ENCODE measurements at regions not wholly inside any gene's neighbourhood (a gene's known extent, or its start where the extent isn't known, plus 50 kb on each side); places are given as distances from the start of the nearest gene placed in this dataset.

DNA sequence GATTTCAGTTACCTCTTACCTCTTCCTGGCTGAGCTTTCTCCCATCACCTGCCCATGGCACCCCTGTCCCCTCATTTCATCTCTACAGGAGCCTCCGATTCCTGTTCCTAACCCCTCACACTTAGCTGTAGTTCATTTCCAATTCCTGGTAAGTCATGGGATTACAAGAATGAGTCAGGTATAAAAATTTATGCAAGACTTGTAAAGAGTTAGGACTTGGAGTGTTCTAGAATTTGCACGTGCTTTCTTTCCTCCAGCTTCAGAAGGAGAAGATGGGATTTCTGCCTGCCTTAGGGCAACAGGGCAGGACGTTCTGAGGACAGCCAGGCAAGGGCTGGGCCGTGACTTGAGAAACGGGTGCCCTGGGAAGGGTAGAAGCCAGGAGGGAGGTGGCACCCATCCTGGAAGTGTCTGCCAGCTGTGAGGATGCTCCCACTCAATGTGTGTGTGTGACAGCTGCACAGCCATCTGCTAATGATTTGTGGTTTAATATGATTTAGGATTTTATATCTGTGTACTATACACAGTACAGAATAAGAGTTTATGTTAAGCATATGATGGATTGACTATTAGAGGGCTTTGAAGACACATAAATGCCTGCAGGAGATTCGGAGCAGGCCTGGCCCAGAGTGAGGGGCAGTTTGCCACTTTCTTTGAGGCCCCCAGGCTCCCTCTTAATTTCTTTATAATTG, 81.5 kb upstream of the VIPR2 start:
- TF ChIP-seq, protein P1, sequence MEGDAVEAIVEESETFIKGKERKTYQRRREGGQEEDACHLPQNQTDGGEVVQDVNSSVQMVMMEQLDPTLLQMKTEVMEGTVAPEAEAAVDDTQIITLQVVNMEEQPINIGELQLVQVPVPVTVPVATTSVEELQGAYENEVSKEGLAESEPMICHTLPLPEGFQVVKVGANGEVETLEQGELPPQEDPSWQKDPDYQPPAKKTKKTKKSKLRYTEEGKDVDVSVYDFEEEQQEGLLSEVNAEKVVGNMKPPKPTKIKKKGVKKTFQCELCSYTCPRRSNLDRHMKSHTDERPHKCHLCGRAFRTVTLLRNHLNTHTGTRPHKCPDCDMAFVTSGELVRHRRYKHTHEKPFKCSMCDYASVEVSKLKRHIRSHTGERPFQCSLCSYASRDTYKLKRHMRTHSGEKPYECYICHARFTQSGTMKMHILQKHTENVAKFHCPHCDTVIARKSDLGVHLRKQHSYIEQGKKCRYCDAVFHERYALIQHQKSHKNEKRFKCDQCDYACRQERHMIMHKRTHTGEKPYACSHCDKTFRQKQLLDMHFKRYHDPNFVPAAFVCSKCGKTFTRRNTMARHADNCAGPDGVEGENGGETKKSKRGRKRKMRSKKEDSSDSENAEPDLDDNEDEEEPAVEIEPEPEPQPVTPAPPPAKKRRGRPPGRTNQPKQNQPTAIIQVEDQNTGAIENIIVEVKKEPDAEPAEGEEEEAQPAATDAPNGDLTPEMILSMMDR (conservative IDR thresholded peaks at IDR 0.05; ENCODE audit: low read depth, low read length): no peak
- no peak overlapping the region for H3K4me3 ChIP-seq (ENCODE audit: low read depth, low read length)
- DNase-seq (ENCODE audit: low read depth): no peak

DNA sequence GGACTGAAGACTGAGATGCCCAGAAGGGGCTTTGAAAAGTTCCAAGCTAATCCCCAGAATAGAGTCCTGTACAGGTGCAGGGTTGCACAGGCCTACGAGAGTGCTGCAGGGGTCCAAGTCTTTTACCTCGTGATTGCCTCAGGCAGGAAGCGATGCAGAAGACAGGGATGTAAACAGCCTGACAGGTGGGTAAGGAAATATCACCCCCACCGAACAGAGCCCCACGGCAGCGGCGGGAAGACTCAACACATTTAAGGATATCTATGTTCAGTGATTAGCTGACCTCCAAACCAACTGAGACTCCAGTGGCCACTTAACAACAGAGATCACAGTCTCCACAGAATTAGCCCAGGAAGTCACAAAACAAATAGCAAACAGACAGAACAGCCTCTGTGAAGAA, 73.9 kb upstream of the VIPR2 start:
- TF ChIP-seq, protein P1 (conservative IDR thresholded peaks at IDR 0.05; ENCODE audit: low read depth, low read length): no peak
- no peak for DNase-seq (ENCODE audit: low read depth)
- no peak overlapping the region for H3K4me3 ChIP-seq (ENCODE audit: low read depth, low read length)

DNA sequence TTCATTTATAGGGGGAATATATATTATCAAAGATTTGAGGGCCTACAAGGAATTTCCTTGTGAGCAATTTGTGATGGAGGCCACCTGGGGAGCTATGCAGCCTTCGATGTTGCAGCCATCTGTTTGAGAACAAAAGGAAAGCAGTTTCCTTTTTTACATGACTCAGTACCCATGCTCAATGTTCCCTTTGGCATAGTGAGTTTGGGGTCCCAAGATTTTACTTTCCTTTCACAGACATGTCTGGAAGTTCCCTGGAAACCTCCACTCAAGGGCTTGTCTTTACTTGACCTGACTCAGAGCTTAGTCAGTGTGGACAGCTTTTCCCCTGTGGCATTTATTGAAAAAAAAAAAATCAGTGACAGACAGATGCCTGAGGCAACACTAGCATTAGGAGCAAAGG, 73.5 kb upstream of the VIPR2 start:
- H3K4me3 ChIP-seq (ENCODE audit: low read depth, low read length): no peak overlapping the region
- TF ChIP-seq, protein P1 (conservative IDR thresholded peaks at IDR 0.05; ENCODE audit: low read depth, low read length): no peak
- DNase-seq (ENCODE audit: low read depth): no peak

DNA sequence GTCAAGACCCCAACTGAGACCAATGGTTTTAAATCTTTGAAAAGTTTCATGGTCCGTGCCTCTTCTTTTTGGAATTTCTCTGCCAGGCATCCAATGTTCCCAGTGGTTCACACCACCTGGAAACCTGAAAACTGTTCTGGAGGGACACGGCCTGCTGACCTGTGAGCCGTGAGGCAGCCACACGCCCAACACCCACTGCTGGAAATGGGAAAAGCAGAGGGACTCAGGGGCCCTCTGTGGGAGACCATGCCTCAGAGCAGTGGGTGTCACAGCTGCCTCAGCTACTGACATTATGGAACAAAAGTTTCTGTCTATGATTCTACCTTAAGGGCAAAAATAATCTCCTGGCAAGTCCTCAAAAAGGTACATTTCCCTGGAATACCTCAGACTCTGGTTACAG, 70.4 kb upstream of the VIPR2 start:
- TF ChIP-seq, protein P1 (conservative IDR thresholded peaks at IDR 0.05; ENCODE audit: low read depth, low read length): no peak
- no peak for DNase-seq (ENCODE audit: low read depth)
- H3K4me3 ChIP-seq (ENCODE audit: low read depth, low read length): no peak overlapping the region

DNA sequence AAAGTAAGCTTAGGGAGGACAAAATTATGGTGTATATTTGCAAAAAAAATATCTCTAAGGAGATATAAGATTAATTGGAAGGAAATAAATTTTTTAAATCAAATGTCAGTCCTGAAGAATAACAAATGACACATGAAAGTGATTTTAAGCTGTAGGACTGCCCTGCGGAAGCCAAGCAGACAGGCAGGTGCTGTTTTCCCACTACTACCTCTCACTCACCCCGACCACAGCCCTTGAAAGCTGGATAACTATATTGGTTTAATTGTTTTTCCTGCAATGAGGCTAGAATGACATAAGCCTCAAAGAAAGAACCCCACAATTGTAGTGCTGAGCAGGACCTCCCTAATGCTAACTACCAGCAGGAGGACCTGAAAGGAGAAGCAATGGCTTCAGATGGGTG, 68.6 kb upstream of the VIPR2 start:
- H3K4me3 ChIP-seq (ENCODE audit: low read depth, low read length): no peak overlapping the region
- TF ChIP-seq, protein P1 (conservative IDR thresholded peaks at IDR 0.05; ENCODE audit: low read depth, low read length): no peak
- DNase-seq (ENCODE audit: low read depth): no peak

DNA sequence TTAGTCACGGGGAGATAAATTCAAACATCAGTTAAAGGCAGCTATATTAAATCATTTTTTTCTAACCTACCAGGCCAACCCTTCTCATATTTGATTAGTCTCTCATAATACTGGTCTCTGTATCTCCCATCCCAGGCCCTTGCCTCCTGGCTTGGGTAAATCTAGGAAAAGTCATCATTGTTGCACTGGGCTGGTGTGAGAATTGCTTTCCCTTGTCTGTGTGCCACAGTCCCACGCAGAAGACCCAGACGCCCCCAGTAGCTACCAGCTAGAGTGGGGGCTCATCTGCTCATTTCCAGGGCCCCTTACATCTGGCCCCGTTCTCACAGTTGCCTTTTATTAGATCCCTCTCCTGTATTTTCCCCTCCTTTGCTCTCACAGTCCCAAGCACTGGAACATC, 67.6 kb upstream of the VIPR2 start:
- TF ChIP-seq, protein P1 (conservative IDR thresholded peaks at IDR 0.05; ENCODE audit: low read depth, low read length): no peak
- no peak overlapping the region for H3K4me3 ChIP-seq (ENCODE audit: low read depth, low read length)
- no peak for DNase-seq (ENCODE audit: low read depth)

DNA sequence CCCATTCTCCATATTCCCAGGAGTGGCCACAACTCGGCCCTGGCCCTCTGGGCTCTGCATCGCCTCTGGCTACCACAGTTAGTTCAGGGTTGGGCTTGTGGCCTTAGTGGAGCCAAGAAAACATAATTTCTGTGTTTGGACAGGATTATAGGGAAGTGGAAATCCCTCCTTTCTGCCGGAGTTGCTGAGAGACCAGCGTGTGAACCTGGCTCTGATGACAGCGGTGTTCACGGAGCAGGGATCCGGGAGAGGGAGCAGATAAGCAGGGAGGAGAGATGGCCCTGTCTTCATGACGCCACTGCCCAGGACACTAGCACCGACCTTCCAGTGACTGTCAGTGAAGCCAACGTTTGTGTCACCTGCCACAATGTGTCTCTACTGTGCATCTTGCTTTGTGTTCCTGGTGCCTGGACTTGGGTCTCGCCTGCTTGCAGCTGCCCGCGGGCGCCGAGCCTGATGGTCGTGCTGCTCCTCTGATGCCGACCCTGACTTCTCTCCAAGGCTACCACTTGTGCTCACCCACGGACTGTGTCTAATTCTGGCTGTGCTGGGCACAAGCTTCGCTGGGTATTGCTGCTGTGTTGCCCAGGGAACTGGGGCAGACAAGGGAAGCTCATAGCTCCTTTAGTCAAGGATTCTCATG, 67.0 kb upstream of the VIPR2 start:
- H3K4me3 ChIP-seq (ENCODE audit: low read depth, low read length): no peak overlapping the region
- no peak for DNase-seq (ENCODE audit: low read depth)
- TF ChIP-seq, protein P1 (conservative IDR thresholded peaks at IDR 0.05; ENCODE audit: low read depth, low read length): no peak

All from epithelial cell of proximal tubule (primary cell).